Activated CD8-positive, alpha-beta memory T cell treated with anti-CD3 and anti-CD28 coated beads, Interleukin-2, amount 50 U/mL, for 1 hour (primary cell): ENCODE measurements at regions not wholly inside any gene's neighbourhood (a gene's known extent, or its start where the extent isn't known, plus 50 kb on each side); places are given as distances from the start of the nearest gene placed in this dataset.
"Not testable (repeated sequence)": the region's sequence is repeated elsewhere in the genome, so short reads cannot be mapped to it uniquely, and the experiment has no call there.

ENCODE experiments used
- DNase-seq: peaks from one replicate; pipeline ENCODE4 v3.0.0-alpha.2; 2020; ENCODE audit errors: extremely low read depth

- DNase-seq: not testable (repeated sequence)
Measured at GRCh38 chr10:95137990-95138625, 55.9 kb upstream of the ACSM6 start.

- no peak for DNase-seq
Measured at GRCh38 chr10:95134490-95134889, 59.5 kb upstream of the ACSM6 start.

GRCh38 chr10:95133997-95134396, 60.0 kb upstream of the ACSM6 start:
- no peak for DNase-seq

GRCh38 chr10:95133016-95133752, 60.9 kb upstream of the ACSM6 start:
- peak; percentile 7 for DNase-seq

GRCh38 chr10:95130429-95130828, 61.1 kb upstream of the CYP2C8 start:
- not testable (repeated sequence) for DNase-seq

GRCh38 chr10:95125582-95125981, 56.3 kb upstream of the CYP2C8 start:
- DNase-seq: no peak

GRCh38 chr10:95122736-95123135, 53.4 kb upstream of the CYP2C8 start:
- DNase-seq: no peak

GRCh38 chr10:95121904-95122303, 52.6 kb upstream of the CYP2C8 start:
- DNase-seq: no peak
